ENCODE measurements at regions not wholly inside any gene's neighbourhood (a gene's known extent, or its start where the extent isn't known, plus 50 kb on each side); places are given as distances from the start of the nearest gene placed in this dataset.
A peak's percentile ranks its signal among the peaks of the same experiment; 100 is the strongest.

- H3K4me3 ChIP-seq (ENCODE audit: low read depth, low read length): no peak overlapping the region
- no peak for DNase-seq (ENCODE audit: low read depth)
- no peak for TF ChIP-seq CTCF (conservative IDR thresholded peaks at IDR 0.05; ENCODE audit: low read depth, low read length)
Observed at GRCh38 chr9:18238752-18239447, 235.1 kb upstream of the ADAMTSL1 start.

- TF ChIP-seq CTCF (conservative IDR thresholded peaks at IDR 0.05; ENCODE audit: low read depth, low read length): no peak
- DNase-seq (ENCODE audit: low read depth): no peak
- no peak overlapping the region for H3K4me3 ChIP-seq (ENCODE audit: low read depth, low read length)
Observed at GRCh38 chr9:18240213-18240612, 233.7 kb upstream of the ADAMTSL1 start.

GRCh38 chr9:18245911-18246310 is 228.0 kb upstream of the ADAMTSL1 start:
- TF ChIP-seq CTCF (conservative IDR thresholded peaks at IDR 0.05; ENCODE audit: low read depth, low read length): no peak
- no peak overlapping the region for H3K4me3 ChIP-seq (ENCODE audit: low read depth, low read length)
- no peak for DNase-seq (ENCODE audit: low read depth)

GRCh38 chr9:18250053-18250452 is 223.9 kb upstream of the ADAMTSL1 start:
- DNase-seq (ENCODE audit: low read depth): no peak
- TF ChIP-seq CTCF (conservative IDR thresholded peaks at IDR 0.05; ENCODE audit: low read depth, low read length): no peak
- no peak overlapping the region for H3K4me3 ChIP-seq (ENCODE audit: low read depth, low read length)

GRCh38 chr9:18253950-18254349 is 220.0 kb upstream of the ADAMTSL1 start:
- no peak for DNase-seq (ENCODE audit: low read depth)
- TF ChIP-seq CTCF (conservative IDR thresholded peaks at IDR 0.05; ENCODE audit: low read depth, low read length): no peak
- no peak overlapping the region for H3K4me3 ChIP-seq (ENCODE audit: low read depth, low read length)

- no peak overlapping the region for H3K4me3 ChIP-seq (ENCODE audit: low read depth, low read length)
- peak; percentile 98 for TF ChIP-seq CTCF (conservative IDR thresholded peaks at IDR 0.05; ENCODE audit: low read depth, low read length)
- DNase-seq (ENCODE audit: low read depth): peak; percentile 27
Observed at GRCh38 chr9:18255158-18255629, 218.8 kb upstream of the ADAMTSL1 start.

GRCh38 chr9:18255747-18256146 is 218.2 kb upstream of the ADAMTSL1 start:
- DNase-seq (ENCODE audit: low read depth): no peak
- no peak for TF ChIP-seq CTCF (conservative IDR thresholded peaks at IDR 0.05; ENCODE audit: low read depth, low read length)
- no peak overlapping the region for H3K4me3 ChIP-seq (ENCODE audit: low read depth, low read length)

Data from epithelial cell of proximal tubule (primary cell).